SK-N-SH treated with all-trans-retinoic acid at 6 μM for 48 hours (cell line): ENCODE measurements at regions not wholly inside any gene's neighbourhood (a gene's known extent, or its start where the extent isn't known, plus 50 kb on each side); places are given as distances from the start of the nearest gene placed in this dataset.

ENCODE experiments used
- ARNTL ChIP-seq: fragments of 450-650 bp; formaldehyde crosslinking; IDR thresholded peaks from 2 replicates; pipeline ENCODE4 v1.5.0; 2020; ENCODE audit warnings: low read depth, mild to moderate bottlenecking, moderate library complexity, borderline replicate concordance
- CREB5 ChIP-seq: fragments of 250-450 bp; sonication (Bioruptor Pico); IDR thresholded peaks from 2 replicates; pipeline ENCODE4 v1.5.1; 2020; ENCODE audit warnings: low read depth, mild to moderate bottlenecking, moderate library complexity
- GLIS3 ChIP-seq: fragments of 250-450 bp; sonication (Bioruptor Pico); IDR thresholded peaks from 2 replicates; pipeline ENCODE4 v1.5.0; 2020; ENCODE audit warnings: mild to moderate bottlenecking, moderate library complexity
- PATZ1 ChIP-seq: fragments of 250-450 bp; sonication (Bioruptor Pico); IDR thresholded peaks from 2 replicates; pipeline ENCODE4 v1.8.0; 2020; ENCODE audit warnings: mild to moderate bottlenecking, moderate library complexity, borderline replicate concordance
- PPARA ChIP-seq: fragments of 250-450 bp; sonication (Bioruptor Pico); IDR thresholded peaks from 2 replicates; pipeline ENCODE4 v1.5.0; 2020; ENCODE audit warnings: mild to moderate bottlenecking, borderline replicate concordance
- TCF4 ChIP-seq: fragments of 250-450 bp; sonication (Bioruptor Pico); IDR thresholded peaks from 2 replicates; pipeline ENCODE4 v1.8.0; 2021; ENCODE audit warnings: mild to moderate bottlenecking, moderate library complexity, borderline replicate concordance
- ZC3H10 ChIP-seq: fragments of 250-450 bp; sonication (Bioruptor Pico); IDR thresholded peaks from 2 replicates; pipeline ENCODE4 v1.5.1; 2021; ENCODE audit warnings: mild to moderate bottlenecking, moderate library complexity
- ZFP3 ChIP-seq: fragments of 250-450 bp; sonication (Bioruptor Pico); IDR thresholded peaks from 2 replicates; pipeline ENCODE4 v1.5.0; 2020; ENCODE audit warnings: mild to moderate bottlenecking, moderate library complexity
- ZFP30 ChIP-seq: fragments of 450-650 bp; formaldehyde crosslinking; IDR thresholded peaks from 2 replicates; pipeline ENCODE4 v1.5.0; 2022; ENCODE audit warnings: mild to moderate bottlenecking, moderate library complexity
- ZNF565 ChIP-seq: fragments of 450-650 bp; formaldehyde crosslinking; conservative IDR thresholded peaks from 2 replicates; pipeline ENCODE4 v1.5.0; 2020; ENCODE audit warnings: low read depth, mild to moderate bottlenecking, moderate library complexity
- ZNF70 ChIP-seq: fragments of 450-650 bp; formaldehyde crosslinking; IDR thresholded peaks from 2 replicates; pipeline ENCODE4 v1.5.0; 2020; ENCODE audit warnings: mild to moderate bottlenecking, moderate library complexity
- ZNF8 ChIP-seq: fragments of 450-650 bp; formaldehyde crosslinking; IDR thresholded peaks from 2 replicates; pipeline ENCODE4 v1.5.0; 2020; ENCODE audit warnings: mild to moderate bottlenecking, moderate library complexity

- TF ChIP-seq ZNF8 (CRISPR knock-in tag) = no peak
- TF ChIP-seq ZC3H10 = no peak
- no peak for TF ChIP-seq CREB5 (CRISPR knock-in tag)
- TF ChIP-seq ZNF70 (CRISPR knock-in tag) = no peak
- TF ChIP-seq ZFP30 (CRISPR knock-in tag) = no peak
- no peak for TF ChIP-seq ZFP3 (CRISPR knock-in tag)
- TF ChIP-seq PPARA (CRISPR knock-in tag) = no peak
- no peak for TF ChIP-seq PATZ1
- TF ChIP-seq ARNTL (CRISPR knock-in tag) = no peak
- TF ChIP-seq ZNF565 = no peak
- no peak for TF ChIP-seq TCF4 (CRISPR knock-in tag)
- no peak for TF ChIP-seq GLIS3
Observed at GRCh38 chr6:102631921-102632320, 1238.4 kb downstream of the GRIK2 start.
